Kasumi-1 (cell line): ENCODE measurements at regions not wholly inside any gene's neighbourhood (a gene's known extent, or its start where the extent isn't known, plus 50 kb on each side); places are given as distances from the start of the nearest gene placed in this dataset.
"Not testable (repeated sequence)": the region's sequence is repeated elsewhere in the genome, so short reads cannot be mapped to it uniquely, and the experiment has no call there.

ENCODE experiments used
- DNase-seq, 2 experiments: peaks; one replicate each; lab custom pipeline; 2025; lab: John Stamatoyannopoulos, UW

DNA sequence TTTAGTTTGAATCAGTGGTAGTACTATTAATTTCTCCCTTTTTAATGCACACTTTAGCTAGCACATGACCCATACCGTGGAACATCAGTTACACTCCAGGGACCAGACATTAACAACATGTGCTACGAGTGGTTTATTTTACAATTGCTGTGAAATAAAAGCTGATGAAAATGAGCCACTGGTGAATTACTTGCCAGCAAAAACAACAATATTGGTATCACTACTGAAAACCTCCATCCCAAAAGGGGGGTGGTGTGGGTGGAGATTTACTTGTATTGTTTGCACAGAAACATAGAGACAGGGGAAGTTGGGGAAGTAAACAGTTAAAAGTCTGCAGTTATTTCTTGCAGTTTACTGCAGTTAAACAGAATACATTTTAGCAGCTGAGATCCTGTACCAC is 369.6 kb upstream of the GRAMD2B start:
- no peak for DNase-seq

DNA sequence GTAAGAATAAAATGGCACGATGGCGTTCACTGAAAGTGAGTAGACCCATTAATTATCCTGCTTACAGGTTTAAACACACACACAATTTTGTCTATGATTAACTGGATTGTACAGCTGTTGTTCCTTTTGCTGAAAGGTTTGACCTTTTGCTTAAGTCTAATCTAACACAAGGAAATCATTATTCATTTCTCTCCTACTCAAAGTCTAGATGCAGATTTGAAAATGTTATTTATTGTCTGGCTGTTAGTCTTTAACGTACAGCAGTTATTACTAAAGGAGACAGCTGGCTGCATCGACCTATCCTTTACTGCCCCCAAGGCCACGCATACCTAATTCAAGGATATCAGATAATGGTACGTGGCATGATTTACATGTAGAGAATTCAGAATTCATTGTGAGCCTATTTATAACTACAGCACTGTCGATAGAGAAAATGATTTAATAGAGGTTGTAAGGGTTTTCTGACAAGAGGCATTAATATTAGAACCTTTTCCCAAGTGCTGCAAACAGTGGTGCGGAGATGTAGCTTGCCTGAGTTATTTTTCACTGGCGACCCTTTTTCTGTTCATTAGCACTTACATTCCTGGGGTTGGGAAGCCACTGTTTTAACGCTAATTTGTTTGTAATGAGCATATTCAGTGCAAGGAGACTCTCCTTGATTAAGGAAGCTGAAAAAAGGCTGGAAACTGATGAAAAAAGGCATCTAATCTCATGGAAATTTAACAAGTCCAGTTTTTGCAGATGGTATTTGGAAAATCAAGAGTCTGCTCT is 368.4 kb upstream of the GRAMD2B start:
- DNase-seq: no peak

DNA sequence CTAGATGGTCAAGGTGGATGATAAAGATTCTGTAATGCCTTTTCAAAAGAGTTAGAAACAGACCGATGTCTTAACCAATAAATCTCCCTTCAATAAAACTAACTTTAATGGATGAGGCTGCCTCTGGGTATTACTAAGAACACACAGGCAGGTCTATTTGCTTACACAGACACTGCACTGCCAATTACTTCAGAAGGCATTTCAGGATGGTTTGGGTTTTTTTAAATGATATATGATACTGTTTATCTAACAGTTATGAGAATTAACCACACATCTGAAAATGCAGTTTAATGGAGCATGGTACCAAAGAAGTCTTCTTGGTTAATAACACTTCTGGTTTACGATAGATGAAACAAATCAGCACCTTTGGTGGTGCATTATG is 367.9 kb upstream of the GRAMD2B start:
- DNase-seq: no peak

DNA sequence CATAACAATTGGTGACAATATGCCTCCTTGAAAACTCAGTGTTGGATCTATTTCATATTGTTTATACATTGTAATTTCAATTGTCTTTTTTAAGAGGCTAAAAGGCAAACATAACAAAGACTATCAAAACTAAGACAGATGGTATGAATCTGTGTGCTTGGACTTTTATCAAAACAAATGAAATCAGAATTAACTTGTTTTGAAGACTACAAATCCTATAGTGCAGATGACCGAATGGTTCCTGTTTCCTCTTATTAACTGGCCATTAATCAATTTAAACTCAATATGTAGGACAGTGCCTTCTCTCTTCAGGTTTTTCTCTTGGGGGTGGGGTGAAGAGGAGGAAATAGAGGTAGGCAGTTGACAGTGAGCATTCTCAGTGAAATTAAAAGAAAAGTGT is 366.9 kb upstream of the GRAMD2B start:
- no peak for DNase-seq

DNA sequence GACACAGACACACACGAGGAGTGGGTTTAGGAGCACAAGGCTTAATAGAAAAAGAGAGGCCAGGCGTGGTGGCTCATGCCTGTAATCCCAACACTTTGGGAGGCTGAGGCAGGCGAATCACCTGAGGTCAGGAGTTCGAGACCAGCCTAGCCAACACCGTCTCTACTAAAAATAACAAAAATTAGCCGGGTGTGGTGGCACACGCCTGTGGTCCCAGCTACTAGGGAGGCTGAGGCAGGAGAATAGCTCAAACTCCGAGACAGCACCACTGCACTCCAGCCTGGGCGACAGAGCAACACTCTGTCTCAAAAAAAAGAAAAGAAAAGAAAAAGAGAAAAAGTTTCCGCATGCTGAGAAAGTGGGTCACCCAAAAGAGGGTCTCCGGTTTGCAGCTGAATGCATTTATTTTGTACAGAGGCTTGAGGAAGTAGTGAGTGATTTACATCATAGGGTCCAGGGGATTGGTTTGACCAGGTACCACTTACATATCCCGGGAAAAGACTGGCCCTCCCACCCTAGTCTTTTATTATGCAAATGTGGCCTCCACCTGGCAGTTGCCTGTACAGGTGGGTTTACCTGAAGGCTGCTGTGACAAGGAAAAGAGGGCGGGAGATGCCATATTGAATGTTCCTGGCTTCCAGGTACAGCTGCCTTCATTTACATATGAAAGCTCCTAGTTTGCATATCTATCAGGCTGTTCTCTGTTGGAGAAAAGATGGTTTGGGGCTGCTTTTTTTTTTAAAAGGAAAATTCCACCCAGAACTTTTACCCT is 366.2 kb upstream of the GRAMD2B start:
- no peak for DNase-seq

DNA sequence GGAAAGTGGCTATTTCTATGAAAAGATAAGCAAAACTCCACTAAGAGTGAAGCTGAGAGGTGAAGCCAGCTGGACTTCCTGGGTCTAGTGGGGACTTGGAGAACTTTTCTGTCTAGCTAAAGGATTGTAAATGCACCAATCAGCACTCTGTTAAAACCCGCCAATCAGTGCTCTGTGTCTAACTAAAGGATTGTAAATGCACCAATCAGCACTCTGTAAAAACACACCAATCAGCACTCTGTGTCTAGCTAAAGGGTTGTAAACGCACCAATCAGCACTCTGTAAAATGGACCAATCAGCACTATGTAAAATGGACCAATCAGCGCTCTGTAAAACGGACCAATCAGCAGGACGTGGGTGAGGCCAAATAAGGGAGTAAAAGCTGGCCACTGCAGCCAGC is 364.8 kb upstream of the GRAMD2B start:
- not testable (repeated sequence) for DNase-seq

DNA sequence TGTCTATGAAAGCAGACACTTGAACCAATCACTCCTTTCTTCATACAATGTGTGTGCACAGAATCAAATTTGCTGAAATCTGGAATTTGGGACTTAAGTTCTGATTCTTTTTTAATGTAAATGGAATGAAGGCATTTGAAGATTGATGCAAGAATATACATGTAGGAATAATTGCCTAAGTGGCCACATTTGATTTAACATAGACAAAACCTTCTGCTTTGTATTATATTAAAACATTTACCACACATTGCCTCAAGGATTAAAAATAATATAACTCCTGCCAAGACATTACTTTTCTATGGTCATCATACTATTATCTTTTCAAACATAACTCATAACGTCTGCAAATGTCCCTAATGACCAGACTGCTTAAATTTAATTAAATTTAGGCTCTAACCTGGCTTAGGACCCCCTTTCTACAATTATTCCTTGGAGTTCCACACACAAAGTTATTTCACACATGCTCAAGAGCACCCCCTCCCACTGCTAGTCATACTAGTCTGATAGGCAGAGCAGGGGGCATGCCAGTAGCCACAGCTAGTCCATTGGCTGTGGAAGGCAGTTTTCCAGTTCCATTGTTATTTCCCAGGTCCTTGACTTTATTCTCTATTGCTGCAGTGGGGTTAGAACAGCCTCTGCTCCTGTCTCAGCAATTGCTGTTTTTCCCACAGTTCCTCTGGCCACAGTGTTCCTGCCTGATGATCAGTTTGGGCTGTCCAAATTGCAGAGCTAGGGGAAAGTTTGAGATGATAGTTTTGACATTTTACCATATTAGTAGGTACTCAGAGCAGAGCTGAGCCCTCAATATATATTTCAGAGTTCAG is 360.6 kb upstream of the GRAMD2B start:
- DNase-seq: no peak

DNA sequence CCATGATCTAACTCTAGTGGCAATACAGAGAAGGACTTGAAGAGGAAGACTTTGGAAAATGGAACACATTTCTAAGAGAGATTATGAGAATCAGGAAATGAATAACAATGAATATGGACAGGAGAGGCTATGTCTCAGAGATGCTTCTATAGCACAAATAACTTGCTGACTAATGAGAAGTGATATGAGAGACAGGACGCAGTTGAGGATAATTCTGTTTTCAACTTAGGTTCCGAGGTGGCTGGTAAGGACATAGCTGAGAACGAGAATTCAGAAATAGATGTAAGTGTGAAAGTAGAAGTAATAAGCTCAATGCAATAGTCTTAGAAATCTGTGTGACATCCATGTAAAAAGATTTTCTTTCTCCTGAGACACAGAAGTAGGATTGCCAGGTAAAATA is 358.1 kb upstream of the GRAMD2B start:
- DNase-seq: no peak

DNA sequence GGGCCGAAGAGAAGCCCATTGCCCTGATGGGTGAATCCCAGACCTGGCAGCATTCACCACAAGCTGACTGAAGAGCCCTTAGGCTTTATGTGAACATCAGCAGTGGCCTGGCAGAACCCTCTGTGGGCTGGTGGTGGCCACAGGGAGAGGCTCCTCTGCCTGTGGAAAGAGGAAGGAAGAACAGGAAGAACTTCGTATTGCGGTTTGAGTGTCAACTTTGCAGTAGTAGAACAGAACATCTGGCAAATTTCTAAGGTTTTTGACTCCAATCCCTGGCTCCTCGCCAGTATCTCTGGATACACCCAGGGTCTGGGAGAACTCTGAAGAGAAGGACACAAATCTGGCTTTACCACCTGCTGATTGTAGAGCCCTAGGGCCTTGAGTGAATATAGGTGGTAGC is 356.4 kb upstream of the GRAMD2B start:
- peak; percentile 96 for DNase-seq

DNA sequence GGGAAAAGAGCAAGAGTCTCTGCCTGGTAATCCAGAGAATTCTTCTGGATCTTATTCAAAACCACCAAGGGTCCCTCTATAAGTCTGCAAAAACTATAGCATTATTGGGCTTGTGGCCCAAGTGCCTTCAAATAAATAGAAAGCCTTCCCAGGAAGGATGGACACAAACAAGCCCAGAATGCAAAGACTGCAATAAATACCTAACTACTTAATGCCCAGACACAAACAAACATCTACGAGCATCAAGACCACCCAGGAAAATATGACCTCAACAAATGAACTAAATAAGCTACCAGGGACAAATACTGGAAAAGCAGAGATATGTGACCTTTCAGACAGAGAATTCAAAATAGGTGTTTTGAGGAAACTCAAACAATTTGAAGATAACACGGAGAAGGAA is 355.8 kb upstream of the GRAMD2B start:
- DNase-seq: no peak

DNA sequence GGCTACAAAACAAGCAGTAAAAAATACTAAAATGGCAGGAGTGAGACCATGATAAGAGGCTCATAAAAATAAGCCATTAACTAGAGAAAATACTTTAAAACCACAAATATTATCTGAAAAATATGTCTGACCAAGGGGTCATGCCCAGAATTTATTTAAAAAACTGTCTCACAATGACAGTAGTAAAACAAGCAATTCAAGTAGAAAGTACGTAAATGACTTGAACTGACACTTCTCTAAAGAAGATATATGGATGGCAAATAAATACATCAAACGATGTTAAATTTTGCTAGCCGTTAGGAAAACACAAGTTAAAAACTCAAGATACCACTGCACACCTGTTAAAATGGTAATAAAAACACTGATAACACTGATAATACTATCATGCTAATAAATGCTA is 353.9 kb upstream of the GRAMD2B start:
- no peak for DNase-seq

DNA sequence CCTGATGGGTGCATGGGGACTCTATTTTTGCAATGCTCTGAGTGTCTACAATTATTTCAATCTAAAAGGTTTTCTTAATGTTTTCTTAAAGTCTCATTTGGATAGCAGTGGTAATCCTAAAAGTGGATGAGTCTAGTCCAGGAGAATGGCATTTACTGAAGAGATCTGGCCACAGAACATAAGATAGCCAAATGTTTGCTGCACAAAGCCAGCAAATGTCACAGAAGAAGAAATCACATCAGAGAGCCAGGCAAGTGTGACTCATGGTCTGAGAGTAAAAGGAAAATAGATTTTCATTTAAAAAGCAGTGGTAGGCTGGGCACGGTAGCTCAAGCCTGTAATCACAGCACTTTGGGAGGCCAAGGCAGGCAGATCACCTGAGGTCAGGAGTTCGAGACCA is 352.7 kb upstream of the GRAMD2B start:
- DNase-seq: no peak

DNA sequence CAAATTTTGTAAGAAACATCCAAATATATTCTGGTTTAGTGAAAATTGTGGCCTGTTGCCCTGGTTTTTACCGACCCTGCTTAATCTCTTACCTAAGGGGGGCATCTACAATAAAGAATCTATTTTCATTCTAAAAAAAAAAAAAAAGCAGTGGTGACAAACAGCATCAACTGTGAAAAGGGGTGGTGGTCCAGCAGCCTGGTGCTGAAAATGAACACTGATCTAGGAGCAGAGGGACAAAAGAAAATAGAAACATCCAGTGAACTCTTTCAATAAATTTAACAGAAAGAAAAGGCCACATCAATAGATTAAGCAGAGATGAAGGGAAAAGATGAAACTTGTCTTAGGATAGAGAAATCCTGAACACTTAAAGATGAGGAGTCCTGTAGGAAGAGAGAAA is 348.7 kb upstream of the GRAMD2B start:
- no peak for DNase-seq

DNA sequence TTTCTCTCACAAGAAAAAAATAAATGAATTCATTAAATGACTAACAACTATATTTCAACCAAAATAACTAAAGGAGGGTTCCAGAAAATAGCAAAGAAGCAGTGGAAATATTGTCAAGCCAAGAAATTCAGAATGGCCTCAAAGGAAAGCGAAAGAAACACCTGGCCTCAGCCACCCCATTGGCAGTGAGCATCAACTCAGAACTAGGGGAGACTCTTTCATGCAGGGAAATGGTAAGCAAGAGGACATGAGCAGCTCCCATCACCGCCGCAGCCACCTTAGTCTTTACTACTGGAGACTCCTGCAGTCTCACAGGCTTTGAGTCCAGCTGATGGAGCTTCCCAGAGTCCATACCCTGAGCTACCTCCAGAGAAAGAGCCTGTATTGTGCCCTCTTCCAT is 343.9 kb upstream of the GRAMD2B start:
- no peak for DNase-seq

DNA sequence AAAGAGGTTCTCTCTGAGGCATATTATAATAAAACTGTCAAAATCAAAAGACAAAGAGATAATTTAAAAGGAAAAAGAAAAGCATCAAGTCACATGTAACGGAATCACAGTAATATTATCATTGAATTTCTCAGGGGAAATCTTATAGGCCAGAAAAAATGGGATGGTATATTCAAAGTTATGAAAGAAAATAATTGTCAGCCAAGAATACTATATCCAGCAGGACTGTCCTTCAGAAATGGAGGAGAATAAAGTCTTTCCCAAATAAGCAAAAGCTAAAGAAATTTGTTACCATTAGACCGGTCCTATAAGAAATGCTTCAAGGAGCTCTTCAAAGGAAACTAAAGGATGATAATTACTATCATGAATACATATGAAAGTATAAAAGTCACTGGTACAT is 342.0 kb upstream of the GRAMD2B start:
- DNase-seq: no peak

DNA sequence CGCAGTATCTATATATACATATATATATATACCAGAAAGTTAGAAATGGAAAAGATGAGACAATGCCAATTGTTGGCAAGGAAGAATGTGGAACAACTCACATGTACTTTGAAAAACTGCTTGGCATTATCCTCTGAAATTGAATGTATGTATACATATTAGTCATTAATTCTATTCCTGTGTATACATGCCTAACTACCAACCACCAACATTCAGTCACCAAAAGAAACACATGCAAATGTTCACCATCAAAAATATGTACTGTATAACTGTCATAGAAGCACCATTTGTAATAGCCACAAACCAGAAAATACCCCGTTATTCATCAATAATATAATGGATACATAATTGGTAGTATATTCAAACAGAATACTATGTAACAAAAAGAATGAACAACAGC is 330.2 kb upstream of the GRAMD2B start:
- no peak for DNase-seq

DNA sequence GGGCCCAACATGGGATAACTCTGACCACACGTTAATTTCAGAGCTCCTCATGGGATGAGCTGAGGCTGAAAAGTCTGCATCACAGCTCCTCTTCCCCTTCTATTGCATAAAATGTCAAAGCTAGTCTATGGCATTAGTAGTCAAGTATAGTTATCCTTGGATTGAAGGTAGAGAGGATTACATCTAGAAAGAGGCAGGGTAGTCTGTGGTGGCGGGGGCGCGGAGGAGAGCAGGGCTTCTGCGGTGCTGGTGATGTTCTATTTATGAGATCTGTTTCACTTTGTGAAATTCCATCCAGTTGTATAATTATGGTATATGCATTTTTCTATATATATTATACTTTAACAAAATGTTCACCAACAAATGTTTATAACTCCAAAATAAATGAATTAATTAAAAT is 329.5 kb upstream of the GRAMD2B start:
- no peak for DNase-seq

DNA sequence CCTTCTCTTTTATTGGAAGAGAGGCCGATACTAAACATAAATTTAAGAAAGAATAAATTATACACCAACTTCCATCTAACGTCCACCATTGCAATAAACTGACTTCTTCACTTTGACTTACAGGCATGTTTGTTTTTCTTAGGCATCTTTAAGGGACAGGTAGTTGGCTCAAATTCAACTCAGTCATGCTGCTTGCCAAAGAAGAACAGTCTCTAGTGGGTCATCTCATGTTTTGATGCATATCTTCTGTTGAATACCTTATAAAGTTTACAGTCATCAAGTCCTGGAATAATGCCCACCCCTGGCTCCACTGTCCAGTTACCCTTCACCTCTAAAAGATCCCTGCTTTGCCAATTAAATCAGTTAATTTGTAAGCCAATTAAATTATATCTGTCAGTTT is 328.2 kb upstream of the GRAMD2B start:
- DNase-seq: no peak

DNA sequence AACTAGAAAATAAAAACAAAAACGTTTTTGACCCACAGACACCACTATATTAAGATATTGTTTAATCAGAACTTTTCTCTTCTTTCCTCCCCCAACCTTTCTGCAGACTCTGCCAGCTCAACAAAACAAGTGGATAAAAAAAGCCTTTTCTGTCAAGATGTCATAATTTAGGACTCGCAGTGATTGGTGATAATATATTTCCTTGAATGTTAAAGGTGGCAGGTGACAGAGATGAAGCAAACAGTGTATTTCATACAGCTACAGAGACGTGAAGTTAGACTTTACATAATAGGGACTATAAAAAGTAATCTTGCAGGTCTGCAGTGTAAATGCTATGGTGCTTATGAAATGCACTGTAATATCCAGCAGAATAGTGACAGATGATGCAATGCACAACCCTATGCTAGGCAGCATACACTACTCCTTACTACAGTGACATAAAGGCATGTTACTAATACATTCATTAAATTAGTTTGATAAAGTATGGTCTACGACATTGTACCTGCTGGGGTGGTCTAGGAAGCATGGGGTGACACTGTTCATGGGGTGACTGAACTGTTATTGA is 326.7 kb upstream of the GRAMD2B start:
- DNase-seq: no peak

DNA sequence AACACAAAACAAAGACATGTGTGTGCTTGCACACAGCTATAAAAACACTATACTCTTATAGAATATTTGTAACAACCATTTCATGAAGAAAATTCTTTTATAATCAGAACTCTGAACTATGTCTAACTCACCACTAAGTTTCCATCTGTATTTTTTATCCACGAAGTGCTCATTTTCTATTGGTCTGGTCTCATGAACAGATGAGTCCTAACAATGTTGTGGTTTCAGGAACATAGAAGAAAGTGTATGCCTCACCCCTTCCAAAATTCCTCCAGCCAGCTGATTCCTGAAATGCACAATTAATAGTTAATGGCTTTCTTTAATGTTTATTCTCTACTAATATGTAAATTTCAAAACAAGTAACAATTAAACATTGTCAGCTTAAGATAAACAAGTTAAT is 325.3 kb upstream of the GRAMD2B start:
- no peak for DNase-seq

DNA sequence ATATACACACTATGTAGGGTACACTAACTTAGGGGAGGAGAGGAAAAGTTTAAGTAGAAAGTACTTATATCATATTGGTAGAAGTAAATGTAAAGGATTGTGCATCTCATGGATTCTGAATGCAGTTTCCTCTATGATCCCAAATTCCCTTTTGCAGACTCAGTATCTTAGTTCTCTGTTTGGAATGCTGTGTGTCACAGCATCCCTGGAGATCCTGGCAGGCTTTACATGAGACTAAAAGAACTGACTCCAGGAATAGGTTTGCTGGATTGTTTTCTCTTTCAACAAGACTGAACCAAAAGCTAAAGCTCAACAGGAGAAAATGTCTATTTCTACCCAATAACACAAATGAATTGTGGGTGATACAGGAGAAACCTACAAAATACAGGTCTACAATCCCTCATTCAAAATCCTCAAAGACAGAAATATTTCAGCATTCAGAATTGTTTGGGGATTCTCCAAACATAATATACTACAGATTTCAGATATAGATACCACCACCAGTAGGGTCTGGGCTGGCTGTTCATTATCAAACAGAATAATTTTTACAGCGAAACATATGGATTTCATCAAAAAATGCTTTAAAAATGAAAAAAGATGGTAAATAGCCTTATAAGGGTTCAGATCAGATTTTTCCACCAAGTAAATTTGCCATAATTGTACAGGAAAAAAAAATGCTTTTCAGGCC is 324.7 kb upstream of the GRAMD2B start:
- DNase-seq: no peak

DNA sequence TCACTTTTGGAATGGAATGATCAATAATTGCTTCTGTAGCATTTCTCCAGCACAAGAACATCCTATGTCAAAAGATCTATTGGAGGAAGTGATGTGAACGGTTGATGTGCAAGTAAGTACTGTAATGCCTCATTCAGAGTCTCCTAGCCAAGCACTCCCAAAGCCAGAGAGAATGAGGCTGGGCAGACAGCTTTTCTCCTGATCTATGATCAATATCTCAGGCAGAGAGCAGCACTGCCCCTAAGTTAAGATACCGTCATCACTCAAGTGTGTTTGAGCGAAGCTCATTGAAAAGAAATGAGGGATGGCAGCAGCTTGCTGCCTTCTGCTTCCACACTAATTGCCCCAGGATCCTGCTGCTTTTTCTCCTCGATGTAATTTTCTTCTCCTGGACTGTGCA is 324.1 kb upstream of the GRAMD2B start:
- DNase-seq: no peak
